ENCODE measurements at regions not wholly inside any gene's neighbourhood (a gene's known extent, or its start where the extent isn't known, plus 50 kb on each side); places are given as distances from the start of the nearest gene placed in this dataset.

- no peak for FAIRE-seq
- TF ChIP-seq, protein P1, sequence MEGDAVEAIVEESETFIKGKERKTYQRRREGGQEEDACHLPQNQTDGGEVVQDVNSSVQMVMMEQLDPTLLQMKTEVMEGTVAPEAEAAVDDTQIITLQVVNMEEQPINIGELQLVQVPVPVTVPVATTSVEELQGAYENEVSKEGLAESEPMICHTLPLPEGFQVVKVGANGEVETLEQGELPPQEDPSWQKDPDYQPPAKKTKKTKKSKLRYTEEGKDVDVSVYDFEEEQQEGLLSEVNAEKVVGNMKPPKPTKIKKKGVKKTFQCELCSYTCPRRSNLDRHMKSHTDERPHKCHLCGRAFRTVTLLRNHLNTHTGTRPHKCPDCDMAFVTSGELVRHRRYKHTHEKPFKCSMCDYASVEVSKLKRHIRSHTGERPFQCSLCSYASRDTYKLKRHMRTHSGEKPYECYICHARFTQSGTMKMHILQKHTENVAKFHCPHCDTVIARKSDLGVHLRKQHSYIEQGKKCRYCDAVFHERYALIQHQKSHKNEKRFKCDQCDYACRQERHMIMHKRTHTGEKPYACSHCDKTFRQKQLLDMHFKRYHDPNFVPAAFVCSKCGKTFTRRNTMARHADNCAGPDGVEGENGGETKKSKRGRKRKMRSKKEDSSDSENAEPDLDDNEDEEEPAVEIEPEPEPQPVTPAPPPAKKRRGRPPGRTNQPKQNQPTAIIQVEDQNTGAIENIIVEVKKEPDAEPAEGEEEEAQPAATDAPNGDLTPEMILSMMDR (IDR thresholded peaks at IDR 0.05; ENCODE audit: insufficient read depth, missing control alignments) = no peak
- DNase-seq (ENCODE audit: insufficient read length, low spot score) = no peak
Observed at GRCh38 chr3:161890147-161890625, 393.6 kb downstream of the OTOL1 start.

DNA sequence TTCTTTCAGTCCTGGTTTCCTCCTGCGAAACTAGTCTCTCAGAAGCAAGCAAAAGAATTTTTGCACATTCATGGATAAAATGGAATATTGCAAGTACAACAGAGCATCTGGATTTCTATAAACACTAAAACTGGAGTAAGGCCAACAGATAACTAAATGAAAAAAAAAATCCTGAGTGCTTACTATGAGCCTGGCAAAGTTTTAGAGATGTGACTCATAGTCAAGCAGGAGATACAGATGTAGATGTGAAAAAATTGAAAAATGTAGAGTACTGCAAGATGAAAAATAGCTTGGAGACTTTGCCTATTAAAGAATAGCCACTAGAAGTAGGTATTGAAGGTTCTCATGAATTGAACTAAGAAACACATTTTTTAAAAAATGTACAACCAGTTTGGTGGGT lies 397.4 kb downstream of the OTOL1 start:
- DNase-seq (ENCODE audit: insufficient read length, low spot score) (no peak), FAIRE-seq (no peak)
- TF ChIP-seq, protein P1 (IDR thresholded peaks at IDR 0.05; ENCODE audit: insufficient read depth, missing control alignments) = no peak

- no peak for DNase-seq (ENCODE audit: insufficient read length, low spot score)
Observed at GRCh38 chr3:161894657-161895056, 398.0 kb downstream of the OTOL1 start.

DNA sequence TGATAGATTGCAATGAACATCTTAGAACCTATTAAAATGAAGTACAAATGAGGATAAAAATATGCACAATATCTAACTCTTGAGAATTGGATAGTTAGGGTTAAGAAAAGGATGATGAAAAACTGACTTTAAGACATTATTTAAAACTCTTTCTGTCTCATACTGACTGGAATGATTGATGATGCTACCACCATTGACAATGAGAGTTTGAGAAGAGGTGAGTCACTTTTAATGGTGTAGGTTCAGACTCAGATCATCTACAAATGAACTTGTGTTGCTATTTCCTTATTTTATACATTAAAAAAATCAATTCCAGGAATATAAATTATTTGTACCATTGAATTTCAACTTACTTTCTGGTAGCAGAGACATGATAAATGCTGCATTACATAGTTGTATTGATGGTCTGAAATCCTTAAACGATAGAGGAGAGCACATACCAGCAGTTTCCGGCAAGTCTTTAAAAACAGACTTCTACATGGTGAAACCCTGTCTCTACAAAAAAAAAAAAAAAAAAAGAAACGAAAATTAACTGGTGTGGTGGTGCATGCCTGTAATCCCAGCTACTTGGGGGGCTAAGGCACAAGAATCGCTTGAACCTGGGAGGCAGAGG lies 409.0 kb downstream of the OTOL1 start:
- TF ChIP-seq, protein P1 (IDR thresholded peaks at IDR 0.05; ENCODE audit: insufficient read depth, missing control alignments) = no peak
- FAIRE-seq = no peak

More at GRCh38 chr3:161894657-161895056, 398.0 kb downstream of the OTOL1 start:
- TF ChIP-seq, protein P1 (IDR thresholded peaks at IDR 0.05; ENCODE audit: insufficient read depth, missing control alignments) = no peak
- FAIRE-seq = no peak

GRCh38 chr3:161913786-161914389 lies 417.3 kb downstream of the OTOL1 start:
- no peak for DNase-seq (ENCODE audit: insufficient read length, low spot score)
- no peak for FAIRE-seq
- TF ChIP-seq, protein P1 (IDR thresholded peaks at IDR 0.05; ENCODE audit: insufficient read depth, missing control alignments) = no peak

More for the DNA sequence above, 409.0 kb downstream of the OTOL1 start:
- no peak for DNase-seq (ENCODE audit: insufficient read length, low spot score)

GRCh38 chr3:161914703-161915417 lies 418.3 kb downstream of the OTOL1 start:
- DNase-seq (ENCODE audit: insufficient read length, low spot score) = no peak
- FAIRE-seq = peak; percentile 69
- TF ChIP-seq, protein P1 (IDR thresholded peaks at IDR 0.05; ENCODE audit: insufficient read depth, missing control alignments) = peak; percentile 61
